ENCODE measurements at regions not wholly inside any gene's neighbourhood (a gene's known extent, or its start where the extent isn't known, plus 50 kb on each side); places are given as distances from the start of the nearest gene placed in this dataset.

- TF ChIP-seq, protein P1, sequence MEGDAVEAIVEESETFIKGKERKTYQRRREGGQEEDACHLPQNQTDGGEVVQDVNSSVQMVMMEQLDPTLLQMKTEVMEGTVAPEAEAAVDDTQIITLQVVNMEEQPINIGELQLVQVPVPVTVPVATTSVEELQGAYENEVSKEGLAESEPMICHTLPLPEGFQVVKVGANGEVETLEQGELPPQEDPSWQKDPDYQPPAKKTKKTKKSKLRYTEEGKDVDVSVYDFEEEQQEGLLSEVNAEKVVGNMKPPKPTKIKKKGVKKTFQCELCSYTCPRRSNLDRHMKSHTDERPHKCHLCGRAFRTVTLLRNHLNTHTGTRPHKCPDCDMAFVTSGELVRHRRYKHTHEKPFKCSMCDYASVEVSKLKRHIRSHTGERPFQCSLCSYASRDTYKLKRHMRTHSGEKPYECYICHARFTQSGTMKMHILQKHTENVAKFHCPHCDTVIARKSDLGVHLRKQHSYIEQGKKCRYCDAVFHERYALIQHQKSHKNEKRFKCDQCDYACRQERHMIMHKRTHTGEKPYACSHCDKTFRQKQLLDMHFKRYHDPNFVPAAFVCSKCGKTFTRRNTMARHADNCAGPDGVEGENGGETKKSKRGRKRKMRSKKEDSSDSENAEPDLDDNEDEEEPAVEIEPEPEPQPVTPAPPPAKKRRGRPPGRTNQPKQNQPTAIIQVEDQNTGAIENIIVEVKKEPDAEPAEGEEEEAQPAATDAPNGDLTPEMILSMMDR (IDR thresholded peaks at IDR 0.05), result no peak
- TF ChIP-seq POLR2A (IDR thresholded peaks at IDR 0.05), result no peak
Measured at GRCh38 chr6:120681204-120681603, 653.1 kb downstream of the TBC1D32 start.

All from Peyer's patch (tissue), 4 donors.